GM18907 (cell line): ENCODE measurements at regions not wholly inside any gene's neighbourhood (a gene's known extent, or its start where the extent isn't known, plus 50 kb on each side); places are given as distances from the start of the nearest gene placed in this dataset.

Source experiments
- ATAC-seq: cut with Tn5 transposase; IDR thresholded peaks from one replicate; pipeline ENCODE4 v1.9.1; 2021; ENCODE audit warnings: mild to moderate bottlenecking, moderate library complexity; ENCODE audit not compliant: unreplicated experiment

DNA sequence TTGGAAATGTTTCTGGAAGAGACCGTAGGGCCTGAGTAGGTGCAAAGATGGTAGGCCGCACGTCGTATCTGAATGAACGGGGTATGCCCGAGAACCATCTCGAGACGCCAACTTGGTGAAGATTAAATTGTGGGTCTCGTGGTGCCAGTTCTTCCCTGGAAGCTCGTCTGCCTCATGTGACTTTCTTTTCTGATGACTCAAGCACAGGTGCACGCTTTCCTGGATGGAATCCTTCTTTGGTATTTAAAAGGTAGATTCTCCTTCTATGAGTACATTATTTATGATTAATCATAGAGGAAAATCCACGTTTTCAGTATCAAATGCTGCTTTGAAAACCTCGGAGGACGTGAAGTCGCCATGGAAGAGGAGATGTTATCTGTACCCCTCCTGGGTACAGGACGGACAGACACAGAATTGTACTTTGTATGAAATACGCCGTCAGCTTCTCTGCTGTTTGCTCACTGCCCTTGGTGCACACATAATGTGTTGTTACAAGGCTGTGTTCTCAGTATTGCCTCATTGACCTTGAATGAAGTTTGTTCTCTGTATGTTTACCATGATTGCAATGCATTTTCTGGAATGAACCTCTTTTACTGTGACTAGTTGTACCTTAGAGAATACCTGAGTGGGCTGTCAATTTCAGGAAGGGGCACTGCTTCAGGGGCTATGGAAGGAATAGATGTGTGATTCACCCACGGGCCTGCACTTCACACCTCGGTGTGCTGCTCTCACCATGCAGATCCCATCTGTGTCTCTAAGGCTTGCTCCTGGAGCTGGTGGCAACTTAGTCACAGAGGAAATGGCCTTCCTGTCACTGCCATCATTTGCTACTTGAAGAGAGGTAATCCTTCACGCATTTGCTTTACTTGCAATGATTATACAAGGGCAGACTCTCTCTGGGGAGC, 137.3 kb upstream of the RTL1 start:
- no peak for ATAC-seq

DNA sequence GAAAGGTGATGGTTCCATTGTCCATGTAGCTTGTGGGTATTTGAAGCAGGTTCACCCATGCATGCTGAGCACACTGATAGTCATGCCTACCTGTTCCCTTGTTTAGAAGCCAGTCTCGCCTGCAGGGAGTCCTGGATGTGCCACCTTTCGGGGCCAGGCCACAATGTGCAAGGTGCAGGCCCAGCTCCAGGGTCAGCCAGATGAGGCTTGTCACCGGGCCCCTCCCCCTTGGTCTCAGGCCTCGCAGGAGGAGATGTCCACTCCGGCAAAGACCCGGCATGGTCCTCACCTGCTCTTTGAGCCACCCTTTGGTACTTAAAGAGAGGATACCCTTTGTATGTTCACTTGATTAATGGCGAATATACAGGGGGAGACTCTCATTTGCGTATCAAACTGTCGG, 140.4 kb upstream of the RTL1 start:
- no peak for ATAC-seq

DNA sequence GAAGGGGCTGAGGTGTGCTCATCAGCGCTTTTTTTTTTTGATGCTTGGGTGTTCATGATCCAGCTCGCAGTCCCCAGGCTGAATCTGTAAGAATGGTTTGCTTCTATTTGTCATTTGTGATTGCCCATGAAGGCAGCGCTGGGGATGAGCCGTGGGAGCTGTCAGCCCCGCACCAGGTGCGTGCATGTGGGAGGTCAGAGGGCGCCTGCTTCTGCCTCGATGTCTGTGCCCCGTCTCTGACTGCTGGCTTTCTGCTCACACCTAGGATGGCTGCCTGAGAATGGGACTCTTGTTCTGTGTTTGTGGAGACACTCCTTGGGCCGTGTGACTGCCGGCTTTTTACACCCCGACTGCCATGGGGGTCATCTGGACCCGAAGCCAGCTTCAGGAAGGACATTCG, 141.2 kb upstream of the RTL1 start:
- ATAC-seq = no peak

DNA sequence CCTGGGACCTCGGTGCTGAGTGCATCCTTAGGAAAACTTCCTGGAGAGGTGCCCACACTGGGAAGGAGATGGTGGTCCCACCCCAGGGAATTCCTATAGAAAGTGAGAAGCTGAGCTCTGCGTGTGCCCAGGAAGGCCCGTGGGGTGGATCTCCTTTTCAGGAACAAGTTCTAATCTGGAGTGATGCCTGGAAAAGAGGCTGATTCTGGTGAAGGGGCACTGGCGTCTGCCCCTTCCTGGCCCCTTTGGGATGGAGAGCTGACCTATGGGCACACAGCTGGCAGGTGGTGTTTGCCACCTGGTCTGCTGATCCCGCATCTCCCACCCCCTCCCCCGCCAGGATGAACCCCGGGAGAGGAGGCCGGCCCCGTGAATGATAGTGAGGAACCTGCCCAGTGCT, 142.0 kb upstream of the RTL1 start:
- no peak for ATAC-seq

DNA sequence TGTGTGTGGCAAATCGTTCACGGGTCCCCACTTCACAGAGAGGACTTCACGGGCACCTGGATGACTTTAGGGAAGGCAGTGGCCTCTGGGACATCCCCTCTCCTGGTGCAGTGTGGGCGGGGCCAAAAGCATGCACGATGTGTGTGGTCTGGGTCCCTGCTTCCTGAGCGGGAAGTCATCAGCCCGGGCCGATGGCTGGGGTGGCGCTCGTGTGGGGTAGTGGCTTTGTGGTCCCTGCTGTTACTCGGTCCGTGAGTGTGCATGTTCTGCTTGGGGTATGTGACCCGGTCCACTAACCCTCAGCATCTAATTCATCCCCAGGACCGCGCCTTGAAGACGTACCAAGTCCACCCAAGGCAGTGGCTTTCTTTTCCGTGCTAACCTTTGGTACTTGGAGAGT, 142.5 kb upstream of the RTL1 start:
- no peak for ATAC-seq

DNA sequence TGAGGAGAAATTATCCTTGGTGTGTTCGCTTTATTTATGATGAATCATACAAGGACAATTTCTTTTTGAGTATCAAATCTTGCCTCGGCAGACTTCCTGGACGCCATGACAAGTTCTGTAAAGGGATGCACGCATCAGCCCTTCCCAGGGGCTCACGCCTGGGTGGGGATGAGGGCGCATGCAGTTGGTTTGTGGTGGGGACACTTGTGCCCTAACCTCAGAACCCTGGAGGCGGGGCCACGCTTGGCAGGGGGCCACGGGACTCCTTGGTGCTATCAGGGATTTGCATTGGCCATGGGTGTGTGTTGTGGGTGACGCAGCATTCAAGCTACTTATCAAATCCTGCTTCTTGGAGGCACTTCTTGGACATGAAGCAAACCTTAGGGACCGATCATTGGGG, 143.8 kb upstream of the RTL1 start:
- ATAC-seq = no peak

DNA sequence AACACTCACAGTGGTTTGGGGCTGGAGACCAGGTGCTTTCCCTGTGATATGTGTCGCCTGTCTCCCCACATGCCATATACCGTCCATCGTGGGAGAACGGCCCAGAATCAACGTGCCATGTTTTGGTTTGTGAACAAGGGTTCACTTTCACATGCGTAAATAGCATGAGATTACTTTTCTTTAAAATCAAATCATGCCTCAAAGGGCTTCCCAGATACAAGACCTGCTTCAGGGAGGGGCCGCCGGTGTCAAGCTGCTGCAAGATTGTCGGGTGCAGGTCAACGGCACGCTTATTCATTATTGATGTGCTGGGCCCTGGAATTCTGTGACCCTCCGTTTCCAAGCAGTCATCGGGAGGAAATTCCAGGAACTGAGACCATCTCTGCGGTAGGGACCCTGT, 145.2 kb upstream of the RTL1 start:
- ATAC-seq = no peak

DNA sequence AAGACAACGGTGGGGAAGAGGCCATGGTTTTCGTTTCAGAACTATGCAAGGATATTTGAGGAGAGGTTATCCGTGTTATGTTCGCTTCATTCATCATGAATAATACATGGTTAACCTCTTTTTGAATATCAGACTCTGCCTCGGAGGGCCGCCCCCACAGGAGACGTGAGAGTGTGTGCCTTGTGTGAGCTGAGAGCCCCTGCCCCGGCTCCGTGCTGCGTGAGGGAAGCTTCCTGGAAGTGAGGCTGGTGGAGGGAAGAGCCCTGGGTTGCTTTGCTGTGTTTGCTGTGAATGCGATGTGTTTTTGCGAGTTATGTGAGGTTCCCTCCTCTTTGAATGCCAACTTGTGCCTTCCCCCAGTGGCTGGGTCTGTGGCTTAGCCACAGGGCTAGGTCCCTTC, 146.0 kb upstream of the RTL1 start:
- ATAC-seq = no peak

DNA sequence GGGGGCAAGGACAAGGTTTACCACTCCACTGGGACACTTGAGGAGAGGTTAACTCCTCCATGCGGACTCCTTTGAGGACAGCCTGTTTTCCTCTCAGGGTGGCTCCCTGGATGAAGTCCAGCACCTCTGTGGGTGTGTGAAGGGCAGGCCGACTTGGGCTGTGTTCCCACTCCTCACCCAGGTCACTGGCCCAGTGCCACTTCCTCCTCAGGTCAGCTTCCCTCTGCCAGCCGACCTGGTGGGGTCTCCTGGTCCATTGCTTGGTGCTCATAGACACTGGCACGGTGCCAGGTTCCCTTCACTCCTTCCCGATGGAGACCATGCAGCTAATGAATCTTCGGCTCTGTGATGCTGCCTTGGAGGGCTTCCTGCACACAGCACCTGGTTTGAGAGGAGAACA, 146.4 kb upstream of the RTL1 start:
- no peak for ATAC-seq

DNA sequence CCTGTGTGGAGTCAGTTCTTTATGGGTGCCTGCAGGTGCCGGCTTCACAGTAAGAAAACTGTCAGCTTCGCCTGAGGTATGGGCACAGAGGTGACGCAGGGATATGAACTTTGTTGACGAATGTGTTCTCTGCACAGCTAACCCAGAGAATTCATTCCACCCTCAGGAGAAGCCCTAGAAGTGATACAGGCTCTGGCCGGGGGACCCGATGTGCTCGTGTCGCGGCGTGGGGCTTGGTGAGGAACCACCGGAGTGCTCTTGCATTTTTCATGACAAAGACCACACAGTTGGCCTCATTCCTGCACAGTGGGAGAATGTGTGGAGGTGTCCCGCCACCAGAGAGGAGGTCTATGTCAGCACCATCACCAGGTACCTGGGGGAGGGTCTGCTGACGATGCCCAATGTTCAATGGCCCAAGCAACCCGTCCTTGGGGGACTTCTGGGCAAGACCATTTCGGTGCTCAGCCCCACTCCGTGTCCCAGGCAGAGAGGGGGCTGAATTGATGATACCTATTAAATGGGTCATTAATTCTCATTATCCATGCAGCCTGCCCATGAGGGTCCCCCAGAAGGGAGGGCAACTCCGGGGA, 147.5 kb upstream of the RTL1 start:
- no peak for ATAC-seq

DNA sequence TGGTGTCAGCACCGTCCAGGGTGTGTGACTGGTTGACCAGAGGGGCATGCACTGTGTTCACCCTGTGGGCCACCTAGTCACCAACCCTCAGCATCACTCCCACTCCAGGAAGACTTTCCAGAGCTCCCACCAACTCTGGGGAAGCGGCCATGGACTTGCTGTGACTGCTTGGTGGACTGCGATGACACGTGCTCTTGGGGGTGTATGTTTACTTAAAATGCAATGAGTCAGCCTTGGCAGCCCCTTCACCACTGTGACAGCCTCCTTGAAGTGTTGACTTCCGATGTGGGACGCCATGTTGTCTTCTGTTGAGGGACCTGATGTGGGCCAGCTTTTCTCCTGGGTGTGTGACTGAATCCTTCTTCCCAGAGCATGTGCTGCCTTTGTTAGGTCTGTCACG, 151.1 kb upstream of the RTL1 start:
- ATAC-seq = no peak

DNA sequence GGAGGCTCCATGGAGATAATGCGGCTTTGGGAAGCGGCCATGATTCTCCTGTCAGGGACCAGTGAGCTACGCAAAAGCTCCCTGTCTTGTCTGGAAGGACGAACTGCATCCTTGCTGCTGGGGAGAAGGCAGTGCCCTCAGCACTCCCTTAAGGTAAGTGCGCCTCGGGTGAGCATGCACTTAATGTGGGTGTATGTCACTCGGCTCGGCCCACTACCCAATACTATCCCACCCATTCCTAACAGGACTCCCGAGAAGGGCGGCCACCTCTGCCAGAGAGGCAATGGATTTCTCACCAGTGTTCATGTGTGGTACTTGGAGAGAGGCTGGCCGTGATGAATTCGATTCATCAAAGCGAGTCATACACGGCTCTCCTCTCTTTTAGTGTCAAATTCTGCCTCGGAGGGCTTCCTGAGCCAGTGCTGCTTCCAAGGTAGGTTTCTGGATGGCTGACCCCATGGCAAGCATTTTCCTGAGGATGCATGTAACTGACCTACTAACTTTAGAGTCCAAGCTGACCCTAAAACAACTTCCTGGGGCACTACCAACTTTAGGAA, 151.7 kb upstream of the RTL1 start:
- ATAC-seq = no peak

DNA sequence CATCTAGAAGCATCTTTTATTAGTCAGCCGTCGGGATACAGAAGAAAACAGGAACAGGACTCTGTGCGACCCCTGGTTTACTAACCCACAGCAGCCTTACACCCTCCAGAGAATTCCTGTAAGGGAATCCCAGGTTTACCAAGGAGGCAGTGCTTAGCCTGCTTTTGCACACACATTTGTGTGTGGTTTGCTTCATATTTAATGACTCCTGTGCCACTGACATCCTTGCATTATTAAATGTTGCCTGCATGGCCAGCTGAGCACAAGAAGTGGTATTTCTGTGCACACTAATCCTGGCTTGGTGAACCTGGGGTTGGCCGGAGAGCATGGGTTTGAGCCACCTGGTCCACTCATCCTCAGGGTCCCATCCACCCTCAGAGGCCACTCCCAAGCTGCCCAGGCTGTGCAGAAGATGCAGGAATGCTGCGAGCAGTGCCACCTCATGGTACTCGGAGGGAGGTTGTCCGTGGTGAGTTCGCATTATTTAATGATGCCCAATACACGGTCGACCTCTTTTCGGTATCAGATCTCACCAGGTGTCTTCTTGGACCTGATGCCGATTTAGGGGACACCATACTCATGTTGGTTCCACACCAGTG, 152.4 kb upstream of the RTL1 start:
- no peak for ATAC-seq

DNA sequence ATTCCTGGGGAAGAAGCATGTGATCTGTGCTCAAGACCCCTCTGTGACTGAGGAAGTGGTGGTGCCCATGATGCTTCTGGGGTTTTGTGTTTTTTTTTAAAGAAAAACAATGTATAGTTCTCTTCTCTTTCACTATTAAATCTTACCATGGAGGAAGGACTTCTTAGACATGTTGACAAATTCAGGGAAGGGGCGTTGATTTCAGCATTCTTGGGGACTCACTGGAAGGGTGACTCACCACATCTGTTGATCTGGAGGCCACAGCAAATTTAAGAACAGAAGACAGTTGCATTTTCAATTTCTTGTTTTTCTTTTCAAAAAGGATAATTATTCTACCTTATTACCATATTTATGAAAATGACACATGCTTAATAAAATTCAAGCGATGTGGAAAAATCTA, 152.9 kb upstream of the RTL1 start:
- ATAC-seq = no peak

DNA sequence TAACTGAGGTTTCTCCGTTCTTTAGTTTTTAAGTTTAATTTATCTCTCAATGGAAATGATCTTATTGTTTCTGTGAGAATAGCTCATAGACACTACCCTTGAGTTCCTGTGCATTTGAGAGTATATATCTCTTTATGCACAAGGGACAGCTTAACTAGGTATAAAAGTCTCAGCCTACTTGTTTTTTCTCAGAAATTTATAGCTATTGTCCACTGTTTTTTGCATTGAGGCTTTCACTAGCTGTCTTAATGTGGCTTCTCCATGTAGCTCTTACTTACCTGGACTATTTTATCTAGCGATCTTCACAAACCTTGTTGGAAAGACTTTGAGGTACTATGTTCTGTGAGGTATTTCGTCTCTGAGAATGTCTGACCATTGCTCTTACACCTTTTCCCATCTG, 153.9 kb upstream of the RTL1 start:
- no peak for ATAC-seq

DNA sequence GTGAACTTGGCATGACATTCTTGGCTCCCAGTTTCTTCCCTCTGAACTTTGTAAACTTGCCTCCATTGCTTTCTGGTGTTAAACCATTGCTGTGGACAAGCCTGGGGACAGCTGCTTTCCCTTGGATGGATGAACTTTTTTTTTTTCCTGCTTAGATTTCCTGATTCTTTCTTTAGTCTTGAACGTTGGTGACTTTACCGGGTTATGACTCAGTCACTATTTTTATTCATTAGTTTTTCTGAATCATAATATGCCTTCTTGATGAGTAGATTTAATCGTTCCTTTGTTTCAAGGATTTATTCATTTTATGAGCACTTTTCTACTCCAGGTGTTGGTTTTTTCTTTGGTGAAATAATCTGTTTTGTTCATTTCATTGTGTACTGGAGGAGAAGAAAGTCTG, 155.0 kb upstream of the RTL1 start:
- no peak for ATAC-seq

DNA sequence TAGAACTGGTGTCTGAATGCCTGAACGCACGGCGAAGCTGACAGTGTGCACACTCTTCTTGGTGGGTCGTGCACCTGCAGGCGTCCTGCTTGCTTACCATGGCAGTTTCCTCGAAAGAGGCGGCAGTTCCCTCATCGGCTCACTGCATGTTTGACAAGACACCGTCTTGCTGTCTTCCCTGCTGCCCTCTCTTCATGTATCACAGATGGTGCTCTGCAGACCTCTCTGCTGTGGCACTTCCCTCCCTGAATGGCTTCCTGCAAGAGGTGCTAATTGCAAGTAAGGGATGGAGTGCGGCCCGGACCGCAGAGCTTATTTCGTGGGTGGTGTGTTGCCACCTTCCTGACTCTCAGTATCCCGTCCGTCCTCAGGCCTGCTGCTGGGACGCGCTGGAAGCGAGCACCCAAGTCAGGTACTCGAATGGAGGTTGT, 156.7 kb upstream of the RTL1 start:
- no peak for ATAC-seq

DNA sequence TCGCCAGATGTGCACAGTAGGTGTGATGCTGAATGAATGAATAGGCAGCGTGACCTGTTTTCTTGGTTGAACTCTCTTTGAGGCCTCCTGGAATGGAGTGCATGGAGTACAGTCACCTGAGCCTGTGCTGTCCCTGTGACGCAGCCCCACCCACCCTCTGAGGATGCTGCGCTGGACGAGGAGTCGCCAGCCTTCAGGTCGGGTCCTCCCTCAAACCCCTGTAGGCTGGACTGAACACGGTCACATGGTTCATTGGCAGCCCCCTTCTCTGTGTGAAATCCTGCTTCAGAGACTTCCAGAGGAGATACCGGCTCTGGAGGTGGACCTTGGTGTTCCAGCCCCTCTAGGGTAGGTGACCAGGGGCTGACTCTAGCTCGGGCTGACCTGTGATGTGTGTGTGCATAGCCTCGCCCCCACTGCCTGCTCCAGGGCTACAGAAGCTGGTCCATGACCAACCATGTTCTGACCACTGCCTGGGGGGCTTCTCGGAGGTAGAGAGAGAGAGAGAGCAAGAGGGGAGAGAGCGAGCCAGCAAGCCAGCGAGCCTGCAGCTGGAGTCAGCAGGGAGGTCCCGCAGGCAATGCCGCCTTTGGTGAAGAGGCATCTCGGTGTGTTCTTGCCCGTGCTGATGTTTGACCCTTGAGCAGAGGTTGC, 158.0 kb upstream of the RTL1 start:
- ATAC-seq = no peak

DNA sequence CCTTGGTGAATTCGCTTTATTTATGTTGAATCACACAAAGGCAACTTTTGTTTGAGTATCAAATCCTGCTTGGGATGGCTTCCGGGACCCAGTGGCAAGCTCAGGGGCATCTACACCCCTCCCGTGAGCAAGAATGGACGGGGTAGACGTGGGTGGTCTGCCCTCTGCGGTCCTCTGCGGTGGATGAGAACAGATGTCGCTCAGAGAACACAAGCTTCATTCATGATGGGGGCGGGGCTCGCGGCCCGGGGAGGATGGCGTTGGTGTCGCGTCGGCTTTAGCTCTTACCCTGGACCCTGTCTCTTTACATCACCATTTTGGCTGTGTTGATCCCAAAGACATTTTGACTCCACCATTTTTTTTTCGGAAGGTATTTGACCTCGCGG, 158.5 kb upstream of the RTL1 start:
- no peak for ATAC-seq

DNA sequence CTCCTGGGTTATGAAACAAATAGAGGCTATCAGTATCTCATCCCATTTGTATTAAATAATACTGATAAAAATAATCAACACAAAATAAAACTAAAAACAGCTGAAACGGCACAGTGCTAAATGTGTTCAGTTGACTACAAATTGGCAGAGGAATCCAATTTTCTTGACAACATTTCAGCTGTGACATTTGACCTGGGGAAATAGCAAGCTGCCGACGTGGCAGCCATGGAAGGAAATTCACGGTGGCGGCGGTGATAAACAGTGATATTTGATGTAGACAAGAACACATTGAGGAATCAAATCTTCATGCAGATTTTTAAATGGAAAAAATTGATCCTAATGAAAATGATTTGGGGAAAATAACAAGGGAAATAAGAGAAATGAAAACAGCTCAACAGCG, 159.1 kb upstream of the RTL1 start:
- no peak for ATAC-seq

DNA sequence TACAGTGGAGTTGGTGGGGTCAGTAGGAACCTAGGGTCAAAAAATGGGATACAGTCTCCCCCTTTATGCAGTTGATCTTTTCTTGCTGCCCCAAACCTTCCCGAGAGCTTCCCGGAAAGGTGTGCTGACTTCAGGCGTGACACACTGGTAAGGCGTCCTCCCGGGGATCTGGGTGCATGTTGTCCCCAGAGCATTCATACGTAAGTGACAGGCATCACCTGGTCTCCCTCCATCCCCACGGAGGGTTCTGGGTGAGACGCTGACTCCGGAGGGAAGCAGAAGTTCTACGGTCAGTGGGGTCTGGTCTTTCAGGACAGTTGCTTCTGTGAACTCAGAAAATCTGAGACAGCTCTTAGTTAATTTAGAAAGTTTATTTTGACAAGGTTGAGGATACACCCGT, 159.6 kb upstream of the RTL1 start:
- ATAC-seq = no peak
